ENCODE measurements at regions not wholly inside any gene's neighbourhood (a gene's known extent, or its start where the extent isn't known, plus 50 kb on each side); places are given as distances from the start of the nearest gene placed in this dataset.

GRCh38 chr9:2570615-2571479, 50.7 kb upstream of the VLDLR start:
- Histone ChIP-seq H3K36me3 (ENCODE audit: insufficient read depth in 1 of 2, low read depth in 1 of 2) (no peaks in the 10 kb centered on the region), H3K27me3 (ENCODE audit: insufficient read depth in 3 of 3, low read length in 2 of 3) (no peaks in the 10 kb centered on the region), H3K27ac (peak overlapping the region; percentile 83), H3K4me3 (peak overlapping the region; percentile 24), H3K9me3 (no peaks in the 10 kb centered on the region), H3K4me1 (peaks cover 28% of the 10 kb centered on the region)
- DNase-seq (peak; percentile 93 to 98), ATAC-seq (peak; percentile 89 to 94 (median 90))
- intact Hi-C loops (cut with DNase I) = loop anchor here in 1 of 2 donors (5.0 kb wide), 1 partner anchor 36 kb away; no protein-coding TSS in a partner anchor
- TF ChIP-seq CTCF (IDR thresholded peaks at IDR 0.05) = no peak
- 5 to 10% (median 5%) methylated on average over 7 of the region's 7 CpGs for WGBS, 3 donors
